ENCODE measurements at regions not wholly inside any gene's neighbourhood (a gene's known extent, or its start where the extent isn't known, plus 50 kb on each side); places are given as distances from the start of the nearest gene placed in this dataset.
"Not testable (repeated sequence)": the region's sequence is repeated elsewhere in the genome, so short reads cannot be mapped to it uniquely, and the experiment has no call there.

GRCh38 chr5:135279328-135279727 is 119.7 kb downstream of the MACROH2A1 start:
- DNase-seq: no peak

GRCh38 chr5:135276151-135276550 is 122.9 kb downstream of the MACROH2A1 start:
- DNase-seq: no peak

- DNase-seq: no peak
These were observed 125.8 kb downstream of the MACROH2A1 start for GRCh38 chr5:135273212-135273611.

- DNase-seq: no peak
These were observed 126.7 kb downstream of the MACROH2A1 start for GRCh38 chr5:135272311-135272805.

- DNase-seq: no peak
These were observed 127.3 kb downstream of the MACROH2A1 start for GRCh38 chr5:135271533-135272310.

- no peak for DNase-seq
These were observed 129.1 kb downstream of the MACROH2A1 start for GRCh38 chr5:135269931-135270421.

GRCh38 chr5:135269199-135269598 is 129.8 kb downstream of the MACROH2A1 start:
- no peak for DNase-seq

- DNase-seq: no peak
These were observed 132.1 kb downstream of the MACROH2A1 start for GRCh38 chr5:135266975-135267374.

GRCh38 chr5:135266303-135266635 is 132.8 kb downstream of the MACROH2A1 start:
- no peak for DNase-seq

GRCh38 chr5:135265497-135266302 is 133.3 kb downstream of the MACROH2A1 start:
- no peak for DNase-seq

GRCh38 chr5:135264451-135265440 is 134.3 kb downstream of the MACROH2A1 start:
- no peak for DNase-seq

- no peak for DNase-seq
These were observed 135.9 kb downstream of the MACROH2A1 start for GRCh38 chr5:135263022-135263668.

GRCh38 chr5:135262364-135262763 is 136.7 kb downstream of the MACROH2A1 start:
- no peak for DNase-seq

GRCh38 chr5:135260108-135260507 is 138.9 kb downstream of the MACROH2A1 start:
- not testable (repeated sequence) for DNase-seq

GRCh38 chr5:135255461-135256178 is 143.4 kb downstream of the MACROH2A1 start:
- DNase-seq: no peak

GRCh38 chr5:135254183-135254582 is 144.8 kb downstream of the MACROH2A1 start:
- no peak for DNase-seq

- no peak for DNase-seq
These were observed 145.3 kb downstream of the MACROH2A1 start for GRCh38 chr5:135253601-135254178.

GRCh38 chr5:135251093-135251492 is 147.9 kb downstream of the MACROH2A1 start:
- DNase-seq: no peak

- DNase-seq: no peak
These were observed 148.4 kb downstream of the MACROH2A1 start for GRCh38 chr5:135250671-135251070.

GRCh38 chr5:135249658-135250057 is 149.4 kb downstream of the MACROH2A1 start:
- DNase-seq: no peak

- no peak for DNase-seq
These were observed 150.2 kb downstream of the MACROH2A1 start for GRCh38 chr5:135248801-135249231.

Measured in CD4-positive, alpha-beta T cell treated with Interleukin-6 for 4 hours (primary cell).